HG03460 (cell line): ENCODE measurements at regions not wholly inside any gene's neighbourhood (a gene's known extent, or its start where the extent isn't known, plus 50 kb on each side); places are given as distances from the start of the nearest gene placed in this dataset.

Source experiments
- ATAC-seq: cut with Tn5 transposase; IDR thresholded peaks from one replicate; pipeline ENCODE4 v1.9.1; 2021; ENCODE audit not compliant: unreplicated experiment

DNA sequence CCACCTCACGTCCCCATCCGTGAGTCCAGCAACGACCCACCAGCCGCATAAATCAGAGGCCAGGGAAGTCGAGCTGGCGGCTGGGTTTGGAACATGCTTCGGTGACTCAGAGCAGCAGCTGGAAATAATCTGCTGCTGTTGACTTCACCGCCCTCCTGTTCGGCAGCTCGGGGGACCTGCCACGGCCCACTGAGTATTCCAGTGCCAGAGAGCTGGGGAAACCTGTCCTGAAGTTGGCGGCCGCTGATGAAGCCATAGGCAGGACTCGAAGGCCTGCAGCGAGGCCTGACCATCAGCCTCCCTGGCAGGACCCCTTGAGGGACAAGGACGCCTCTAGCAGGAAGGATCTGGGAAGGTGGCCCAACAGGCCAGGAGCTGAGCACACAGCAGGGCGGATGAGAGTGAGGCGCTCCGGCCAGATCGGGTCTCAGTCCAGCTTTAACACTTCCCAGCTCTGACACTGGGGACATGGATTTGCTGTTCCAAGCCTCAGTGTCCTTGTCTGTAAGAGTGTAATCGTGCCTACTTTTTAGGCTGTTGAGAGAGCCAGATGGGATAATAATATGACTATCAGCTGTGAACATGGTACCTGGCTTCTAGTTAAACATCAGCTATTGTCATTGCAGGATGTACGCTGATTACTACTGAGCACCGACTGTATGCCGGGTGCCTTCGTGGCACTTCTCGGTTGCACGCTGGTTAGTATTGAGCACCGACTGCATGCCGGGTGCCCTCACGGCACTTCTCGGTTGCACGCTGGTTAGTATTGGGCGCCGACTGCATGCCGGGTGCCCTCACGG, 50.4 kb upstream of the CIBAR2 start:
- ATAC-seq: no peak

DNA sequence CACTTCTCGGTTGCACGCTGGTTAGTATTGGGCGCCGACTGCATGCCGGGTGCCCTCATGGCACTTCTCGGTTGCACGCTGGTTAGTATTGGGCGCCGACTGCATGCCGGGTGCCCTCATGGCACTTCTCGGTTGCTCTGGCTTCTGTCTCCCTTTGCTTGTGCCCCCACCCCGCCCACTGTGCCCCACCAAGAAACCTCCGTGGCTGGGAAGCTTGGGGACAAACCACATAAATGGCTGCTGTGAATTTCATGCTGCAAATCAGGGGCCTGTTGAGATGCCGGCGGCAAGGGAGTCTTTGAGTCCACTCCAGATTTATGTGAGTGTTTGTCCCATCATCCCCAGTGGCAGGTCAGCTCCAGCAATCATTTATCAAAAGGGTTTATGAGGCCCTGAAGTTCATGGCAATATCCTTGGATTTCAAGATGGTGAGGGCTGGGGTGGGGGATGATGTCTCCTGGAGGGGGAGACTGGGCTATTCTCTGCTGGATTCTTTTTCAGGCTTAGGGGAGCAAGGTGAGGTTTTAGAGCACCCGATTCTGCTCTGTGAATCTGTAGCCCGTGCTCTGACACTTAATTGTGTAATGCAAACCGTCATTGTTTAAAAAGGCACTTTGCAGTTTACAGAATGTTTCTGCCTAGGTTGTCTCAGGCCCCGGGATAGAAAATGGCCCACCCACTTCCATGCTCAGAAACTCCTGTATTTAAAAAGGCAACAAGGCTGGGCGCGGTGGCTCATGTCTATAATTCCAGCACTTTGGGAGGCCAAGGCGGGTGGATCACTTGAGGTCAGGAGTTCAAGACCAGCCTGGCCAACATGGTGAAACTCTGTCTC, 51.2 kb upstream of the CIBAR2 start:
- no peak for ATAC-seq

- no peak for ATAC-seq
Observed at GRCh38 chr16:85164431-85164830, 52.2 kb upstream of the CIBAR2 start.

DNA sequence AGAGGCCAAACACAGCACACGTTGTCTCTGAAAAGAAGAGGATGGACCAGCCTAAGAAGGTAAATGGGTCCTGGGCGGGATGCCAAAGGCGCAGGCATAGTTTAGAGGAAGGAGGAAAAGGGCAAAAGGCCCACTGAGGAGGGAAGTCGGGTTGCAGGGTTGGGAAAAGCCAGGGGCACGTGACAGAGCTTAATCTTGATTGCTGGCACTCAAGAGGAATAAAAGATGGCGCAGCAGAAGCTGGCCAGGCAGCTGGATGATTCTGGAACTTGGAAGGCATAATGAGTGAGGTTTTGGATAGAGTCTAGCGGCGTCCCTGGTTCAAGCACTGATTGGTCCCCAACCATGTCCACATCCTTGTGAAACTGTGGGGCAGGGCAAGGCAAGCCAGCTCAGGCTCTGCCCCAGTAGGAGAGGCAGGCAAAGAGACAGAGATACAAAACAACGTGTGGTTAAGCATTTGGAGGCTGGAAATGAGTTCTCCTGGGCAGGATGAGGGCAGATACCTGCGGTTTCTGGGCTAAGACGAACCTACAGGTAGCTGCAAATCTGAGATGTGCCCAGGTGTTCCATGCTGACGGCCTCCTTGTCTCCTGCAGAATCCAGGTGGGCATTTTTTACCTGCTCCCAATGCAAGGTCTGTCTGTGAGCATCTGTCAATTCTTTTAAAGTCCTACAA, 52.7 kb upstream of the CIBAR2 start:
- no peak for ATAC-seq

GRCh38 chr16:85165781-85166180, 53.5 kb upstream of the CIBAR2 start:
- ATAC-seq: no peak

DNA sequence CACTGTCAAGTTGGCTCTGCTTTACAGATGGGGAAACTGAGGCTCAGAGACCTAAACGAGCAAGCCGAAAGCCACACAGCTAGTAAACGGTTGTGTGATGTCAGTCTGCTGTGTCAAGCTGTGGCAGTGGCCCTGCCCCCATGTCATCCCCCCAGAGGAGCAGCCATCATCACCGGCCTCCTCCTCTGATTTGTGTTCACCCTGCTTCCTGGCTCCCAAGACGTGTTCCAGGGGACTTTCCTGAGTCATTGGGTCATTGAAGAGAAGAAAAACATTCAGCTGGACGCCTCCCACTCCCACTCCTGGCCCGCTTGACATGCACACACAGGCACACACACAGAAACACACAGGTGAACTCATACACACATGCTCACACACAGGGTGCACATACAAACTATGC, 54.0 kb upstream of the CIBAR2 start:
- ATAC-seq: no peak

DNA sequence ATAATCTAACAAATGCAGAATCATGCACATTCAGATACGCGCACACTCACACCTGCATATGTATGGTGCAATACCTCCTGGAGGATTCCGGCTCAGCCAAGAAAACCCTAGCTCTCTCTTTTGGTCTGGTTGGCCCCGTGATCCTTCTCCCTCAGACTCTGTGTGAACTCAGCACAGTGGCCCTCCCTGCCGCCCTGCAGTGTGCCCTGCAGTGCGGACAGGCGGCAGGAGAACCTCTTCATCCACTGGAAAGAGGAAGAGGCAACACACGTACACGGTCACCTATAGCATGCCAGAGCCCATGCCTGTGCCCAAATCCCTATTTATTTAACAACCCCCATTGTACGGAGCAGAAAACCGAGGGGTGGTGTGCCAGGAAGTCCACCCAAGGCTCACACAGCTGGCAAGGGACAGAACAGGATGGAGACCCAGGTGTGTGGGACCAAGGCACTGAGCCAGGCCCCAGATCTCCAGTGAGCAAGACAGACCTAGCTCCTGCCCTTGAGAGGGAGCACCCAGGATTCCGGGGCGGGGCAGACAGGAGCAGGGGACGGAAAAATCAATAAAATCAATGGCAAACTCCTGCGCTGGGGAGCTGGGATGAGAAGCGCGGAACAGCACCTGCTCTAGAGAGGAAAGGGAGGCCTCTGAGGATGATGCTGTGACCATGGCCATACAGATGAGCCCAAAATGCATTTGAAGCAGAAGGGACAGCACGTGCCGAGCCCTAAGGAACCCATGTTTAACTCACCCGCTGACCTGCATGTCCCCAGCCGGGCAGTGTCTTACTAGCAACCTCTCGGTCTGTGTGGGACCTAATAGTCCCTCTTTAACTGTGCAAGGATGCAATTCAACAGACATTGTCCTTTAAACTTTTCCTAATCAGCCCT, 54.7 kb upstream of the CIBAR2 start:
- no peak for ATAC-seq

DNA sequence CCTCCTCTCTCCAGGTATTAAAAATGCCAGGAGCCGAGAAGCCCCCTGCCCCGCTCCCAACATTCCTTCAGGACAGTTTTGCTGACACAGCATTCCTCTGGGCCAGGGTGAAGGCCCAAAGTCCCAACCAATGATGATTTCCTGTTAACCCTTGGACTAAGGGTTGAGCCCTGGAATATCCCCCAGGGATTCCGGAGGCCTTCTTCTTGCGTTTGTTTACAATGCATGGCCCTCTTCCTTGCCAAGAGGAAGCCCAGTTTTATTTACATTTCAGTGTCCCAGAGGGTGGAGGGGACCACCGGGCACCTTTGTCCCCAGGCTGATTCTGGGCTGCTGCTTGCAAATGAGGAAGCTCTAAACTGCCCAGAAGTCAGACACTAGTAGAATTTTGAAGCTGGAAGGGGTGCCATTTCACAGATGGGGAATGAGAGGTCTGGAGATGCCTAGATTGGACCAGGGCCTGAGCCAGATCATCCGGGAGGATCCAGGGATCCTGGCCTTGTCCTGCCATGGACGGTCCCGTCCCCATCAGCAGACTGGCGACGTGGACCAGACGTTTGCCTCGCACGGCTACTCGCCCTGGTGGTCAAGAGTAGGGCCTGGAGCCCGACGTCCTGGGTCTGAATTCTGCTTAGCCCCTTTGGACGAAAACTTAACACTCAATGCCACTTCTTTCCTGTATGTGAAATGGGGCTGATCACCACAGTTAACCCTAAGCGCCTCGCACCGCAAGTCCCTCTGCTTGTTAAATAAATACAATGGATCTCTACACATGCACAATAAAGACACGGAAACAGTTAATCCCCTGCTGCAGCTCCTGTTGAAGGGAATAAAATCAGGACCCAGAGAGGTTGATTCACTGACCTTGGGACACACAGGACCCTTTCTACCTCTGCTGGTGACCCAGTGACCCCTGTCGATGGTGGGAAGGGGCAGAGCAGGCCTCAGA, 55.6 kb upstream of the CIBAR2 start:
- no peak for ATAC-seq

DNA sequence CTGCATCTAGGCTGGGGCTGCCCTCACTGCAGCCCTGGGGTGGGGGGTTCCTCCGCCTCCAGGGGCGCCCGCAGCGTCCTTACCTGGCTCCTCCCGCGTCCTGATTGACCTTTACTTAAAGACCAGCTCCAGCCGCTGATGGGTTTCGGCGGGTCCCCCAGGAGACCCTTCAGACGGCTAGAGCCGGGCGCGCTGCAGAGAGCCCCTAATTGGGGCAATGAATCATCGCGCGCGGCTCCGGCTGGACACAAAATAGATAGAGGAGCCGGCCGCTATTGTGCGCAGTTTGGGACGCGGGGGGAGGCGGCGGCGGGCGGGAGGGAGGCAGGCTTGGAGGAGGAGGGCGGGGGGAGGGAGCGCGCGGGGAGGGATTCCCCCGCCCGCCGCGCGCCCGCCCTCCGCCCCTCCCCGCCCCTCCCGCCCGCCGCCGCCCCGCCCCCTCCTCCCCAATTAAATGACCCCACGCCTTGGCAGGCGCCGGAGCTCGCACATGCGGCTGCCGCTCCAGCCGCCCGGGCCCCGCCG, 56.5 kb upstream of the CIBAR2 start:
- no peak for ATAC-seq

GRCh38 chr16:85169333-85170065, 57.2 kb upstream of the CIBAR2 start:
- ATAC-seq: no peak

- ATAC-seq: no peak
Observed at GRCh38 chr16:85170066-85170491, 57.8 kb upstream of the CIBAR2 start.

DNA sequence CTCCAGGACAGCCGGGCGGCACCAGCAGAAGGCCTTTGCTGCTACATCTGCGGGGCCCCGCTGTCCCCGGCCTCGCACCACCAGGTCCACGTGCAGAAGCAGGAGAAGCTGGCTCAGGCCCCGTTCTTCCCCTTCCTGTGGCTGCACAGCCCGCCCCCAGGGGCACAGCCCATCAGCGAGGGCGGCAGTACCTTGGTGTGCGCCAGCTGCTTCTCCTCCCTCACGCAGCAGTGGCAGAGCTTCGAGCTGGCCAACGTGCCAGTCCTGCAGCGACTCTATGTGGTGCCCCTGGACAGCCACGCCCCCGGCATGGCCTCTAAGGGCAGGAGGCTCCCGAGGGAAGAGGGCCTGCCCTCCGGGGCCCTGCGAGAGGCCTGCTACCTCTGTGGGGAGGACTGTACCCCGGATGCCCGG, 58.3 kb upstream of the CIBAR2 start:
- ATAC-seq: no peak

- ATAC-seq: no peak
Observed at GRCh38 chr16:85171004-85171758, 58.9 kb upstream of the CIBAR2 start.

DNA sequence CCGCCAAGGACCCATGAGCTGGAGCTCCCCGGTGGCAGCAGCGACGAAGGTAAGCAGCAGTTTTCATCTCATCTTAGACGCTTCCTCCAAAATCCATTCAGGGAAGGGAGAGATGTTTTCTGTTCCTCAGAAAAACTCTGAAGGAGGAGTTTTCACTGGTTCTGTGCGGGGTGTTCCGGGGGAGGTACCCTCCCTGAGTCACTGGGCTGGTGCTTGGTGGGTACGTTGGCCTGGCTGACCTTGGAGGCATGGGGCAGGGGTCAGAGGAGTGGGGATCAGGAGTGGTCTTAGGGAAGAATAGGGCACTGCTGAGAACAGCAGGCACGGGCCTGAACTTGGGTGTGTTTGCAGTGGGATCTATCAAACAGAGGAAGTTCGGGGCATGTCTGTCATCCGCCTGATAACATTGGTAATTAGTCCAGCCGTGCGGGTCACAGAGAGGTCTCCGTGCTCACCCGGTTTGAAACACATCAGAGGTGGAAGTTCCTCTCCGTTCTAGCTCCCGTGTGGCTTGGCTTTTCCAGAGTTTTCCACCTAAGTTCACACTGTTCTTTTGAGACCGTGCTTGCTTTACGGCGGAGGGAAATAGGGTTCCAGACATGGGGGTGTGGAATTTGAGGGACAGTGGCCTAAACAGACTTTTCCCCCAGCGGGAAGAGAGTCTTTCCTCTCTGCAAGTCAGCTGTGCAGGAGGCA, 59.6 kb upstream of the CIBAR2 start:
- ATAC-seq: no peak

DNA sequence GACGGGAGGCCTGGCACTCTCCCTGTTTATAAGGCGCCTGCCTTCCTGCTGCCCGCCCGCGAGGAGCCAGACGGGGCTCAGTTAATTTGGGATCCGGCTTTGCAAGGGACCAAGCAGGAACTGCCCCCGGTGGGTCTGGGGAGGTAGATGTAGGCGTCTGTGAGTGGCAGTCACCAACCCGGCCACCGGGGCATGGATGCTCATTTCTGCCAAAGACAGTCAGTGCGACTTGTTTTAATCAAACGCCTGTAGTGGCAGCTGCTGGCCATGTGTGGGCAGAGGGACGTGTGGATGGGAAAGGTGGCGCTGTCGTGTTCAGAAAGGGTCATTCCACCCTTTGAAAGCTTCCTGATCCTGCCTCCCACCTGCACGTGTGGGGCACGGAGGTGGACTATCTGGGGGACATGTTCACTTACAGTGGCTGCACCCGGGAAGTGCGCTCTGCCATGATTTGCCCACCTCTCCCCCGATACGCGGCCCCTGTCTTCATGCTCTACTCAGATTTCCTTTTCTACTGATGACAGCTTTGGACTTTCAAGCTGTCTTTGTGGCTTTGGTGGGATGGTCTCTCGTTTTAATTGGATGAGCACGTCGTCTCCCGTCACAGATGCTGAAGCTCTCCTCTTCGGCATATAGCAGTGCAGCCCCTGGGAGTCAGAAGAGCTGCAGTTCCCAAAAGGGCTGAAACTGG, 60.3 kb upstream of the CIBAR2 start:
- no peak for ATAC-seq

DNA sequence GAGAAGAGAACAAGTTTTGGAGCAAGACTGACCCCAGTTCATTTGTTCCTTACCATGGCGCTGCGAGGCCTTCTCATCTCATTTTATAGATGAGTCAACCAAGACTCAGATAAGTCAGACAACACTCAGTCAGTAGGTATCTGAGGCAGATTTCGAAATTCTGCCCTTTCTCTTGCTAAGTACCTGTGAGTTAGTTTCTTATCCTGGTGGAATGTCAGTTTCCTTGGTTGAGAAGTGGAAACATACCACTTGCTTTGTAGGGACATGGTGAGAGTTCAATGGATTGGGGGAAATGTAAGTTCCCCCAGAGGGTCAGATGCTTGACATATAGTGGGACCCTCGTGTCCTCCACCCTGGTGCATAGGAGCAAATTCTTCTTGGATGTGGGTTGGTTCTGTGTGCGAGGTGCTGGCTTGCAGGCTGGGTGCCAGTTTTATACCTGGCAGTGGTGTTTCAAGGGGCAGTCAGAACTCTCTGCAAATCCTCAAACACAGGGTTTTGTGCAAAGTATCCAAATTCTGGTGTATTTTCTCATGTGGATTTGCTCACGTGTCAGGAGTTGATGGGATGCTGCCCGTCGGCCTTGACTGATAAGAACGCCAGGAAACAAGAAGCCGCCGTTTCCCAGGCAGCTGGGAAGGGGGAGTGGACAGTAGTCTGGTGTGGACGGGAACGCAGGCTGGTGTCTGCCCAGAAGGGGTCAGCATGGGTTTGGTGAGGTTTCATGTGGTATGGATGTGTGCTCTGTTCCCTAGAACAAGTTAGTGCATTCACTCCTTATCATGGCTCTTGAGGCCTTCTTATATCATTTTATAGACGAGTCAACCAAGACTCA, 61.1 kb upstream of the CIBAR2 start:
- ATAC-seq: no peak
